Hepatocyte (in vitro differentiated cells): ENCODE measurements at regions not wholly inside any gene's neighbourhood (a gene's known extent, or its start where the extent isn't known, plus 50 kb on each side); places are given as distances from the start of the nearest gene placed in this dataset.

ENCODE experiments used
- EZH2 ChIP-seq: fragments of 200-600 bp; sonication (generic); IDR thresholded peaks from 2 replicates; pipeline ENCODE4 v1.6.1; 2016; ENCODE audit warnings: antibody characterized with exemption, mild to moderate bottlenecking, borderline replicate concordance
- EZH2phosphoT487 ChIP-seq: fragments of 200-600 bp; sonication (generic); IDR thresholded peaks from one replicate; pipeline ENCODE4 v1.6.1; 2018; ENCODE audit warnings: antibody characterized with exemption, mild to moderate bottlenecking, low read depth, moderate library complexity; ENCODE audit not compliant: unreplicated experiment, severe bottlenecking
- TF ChIP-seq, protein P1 (sequence below): fragments of 200-600 bp; sonication (generic); IDR thresholded peaks from 2 replicates; pipeline ENCODE4 v1.5.1; 2016; ENCODE audit warnings: antibody characterized with exemption, mild to moderate bottlenecking; ENCODE audit not compliant: poor library complexity

DNA sequence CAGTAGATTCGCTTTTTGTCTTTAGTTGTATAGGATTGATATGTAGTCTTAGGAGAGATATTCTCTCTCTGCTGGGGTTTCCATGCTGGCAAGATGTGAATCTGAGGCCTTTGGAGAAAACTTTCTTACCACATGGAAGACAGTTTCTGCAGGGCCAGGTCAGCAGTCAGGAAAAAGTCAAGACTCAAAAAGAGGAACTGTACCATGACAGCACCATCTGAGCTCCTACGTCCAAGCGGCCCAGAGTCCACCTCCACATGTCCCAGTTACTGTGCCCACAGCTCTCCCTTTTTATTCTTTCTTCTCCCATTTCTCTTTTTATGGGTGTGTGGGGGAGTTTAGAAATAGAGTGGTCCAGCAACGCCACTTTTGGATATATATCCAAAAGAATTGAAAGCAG is 172.0 kb downstream of the MTHFS start:
- TF ChIP-seq, protein P1, sequence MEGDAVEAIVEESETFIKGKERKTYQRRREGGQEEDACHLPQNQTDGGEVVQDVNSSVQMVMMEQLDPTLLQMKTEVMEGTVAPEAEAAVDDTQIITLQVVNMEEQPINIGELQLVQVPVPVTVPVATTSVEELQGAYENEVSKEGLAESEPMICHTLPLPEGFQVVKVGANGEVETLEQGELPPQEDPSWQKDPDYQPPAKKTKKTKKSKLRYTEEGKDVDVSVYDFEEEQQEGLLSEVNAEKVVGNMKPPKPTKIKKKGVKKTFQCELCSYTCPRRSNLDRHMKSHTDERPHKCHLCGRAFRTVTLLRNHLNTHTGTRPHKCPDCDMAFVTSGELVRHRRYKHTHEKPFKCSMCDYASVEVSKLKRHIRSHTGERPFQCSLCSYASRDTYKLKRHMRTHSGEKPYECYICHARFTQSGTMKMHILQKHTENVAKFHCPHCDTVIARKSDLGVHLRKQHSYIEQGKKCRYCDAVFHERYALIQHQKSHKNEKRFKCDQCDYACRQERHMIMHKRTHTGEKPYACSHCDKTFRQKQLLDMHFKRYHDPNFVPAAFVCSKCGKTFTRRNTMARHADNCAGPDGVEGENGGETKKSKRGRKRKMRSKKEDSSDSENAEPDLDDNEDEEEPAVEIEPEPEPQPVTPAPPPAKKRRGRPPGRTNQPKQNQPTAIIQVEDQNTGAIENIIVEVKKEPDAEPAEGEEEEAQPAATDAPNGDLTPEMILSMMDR, result no peak
- TF ChIP-seq EZH2phosphoT487 (no peak), EZH2 (no peak)
